Tibial nerve (tissue), 4 donors: ENCODE measurements at regions not wholly inside any gene's neighbourhood (a gene's known extent, or its start where the extent isn't known, plus 50 kb on each side); places are given as distances from the start of the nearest gene placed in this dataset.
A peak's percentile ranks its signal among the peaks of the same experiment; 100 is the strongest.

Experiments
- DNase-seq, 2 donors: peaks; one replicate each; pipeline ENCODE4 v3.0.0-alpha.2; 2019; ENCODE audit warnings: low spot score in 2 of 2
- H3K27ac ChIP-seq, 4 donors: fragments of 200-600 bp; sonication (generic) in 3 of 4; one replicate each; pipeline ENCODE4 v1.5.1; 2017 to 2019; ENCODE audit warnings: mild to moderate bottlenecking in 1 of 4
- H3K27me3 ChIP-seq, 2 donors: fragments of 200-600 bp; sonication (generic) in 1 of 2; one replicate each; pipeline versions ENCODE4 v1.5.1 to v1.6.0; 2017 to 2019
- H3K36me3 ChIP-seq, 3 donors: fragments of 200-600 bp; sonication (generic); one replicate each; pipeline ENCODE4 v1.5.1; 2018 to 2019
- H3K4me1 ChIP-seq, 4 donors: fragments of 200-600 bp; sonication (generic) in 3 of 4; one replicate each; pipeline ENCODE4 v1.5.1; 2017 to 2019
- H3K4me3 ChIP-seq, 4 donors: fragments of 200-600 bp; sonication (generic) in 3 of 4; one replicate each; pipeline ENCODE4 v1.5.1; 2017 to 2019; ENCODE audit warnings: mild to moderate bottlenecking in 1 of 4, moderate library complexity in 1 of 4
- H3K9me3 ChIP-seq, 4 donors: fragments of 200-600 bp; sonication (generic) in 3 of 4; one replicate each; pipeline ENCODE4 v1.5.1; 2017 to 2019
- CTCF ChIP-seq, 5 experiments: fragments of 200-600 bp in 3 of 5; fragments of 450-650 bp in 2 of 5; sonication (generic) in 3 of 5; IDR thresholded peaks; one replicate each; pipeline ENCODE4 v1.5.1; 2016 to 2019; ENCODE audit warnings: antibody characterized with exemption in 5 of 5, mild to moderate bottlenecking in 3 of 5, moderate library complexity in 2 of 5
- EP300 ChIP-seq, 2 donors: sonication (generic); formaldehyde crosslinking; IDR thresholded peaks; one replicate each; pipeline ENCODE4 v1.6.1; 2017; ENCODE audit warnings: antibody characterized with exemption in 2 of 2, mild to moderate bottlenecking in 1 of 2
- POLR2A ChIP-seq, 2 donors: fragments of 450-650 bp; IDR thresholded peaks; one replicate each; pipeline ENCODE4 v1.6.1; 2017; ENCODE audit warnings: antibody characterized with exemption in 2 of 2, mild to moderate bottlenecking in 2 of 2, moderate library complexity in 2 of 2
- WGBS, 2 donors: methylation state at CpG; one replicate each; pipeline ENCODE4 v1.1.5; 2018; 5-methylcytosine and 5-hydroxymethylcytosine counted together

- H3K27me3 ChIP-seq, result no peaks in the 10 kb centered on the region
- H3K4me3 ChIP-seq, result no peak overlapping the region
- H3K36me3 ChIP-seq, result no peaks in the 10 kb centered on the region
- H3K9me3 ChIP-seq, result no peaks in the 10 kb centered on the region
- TF ChIP-seq CTCF (IDR thresholded peaks at IDR 0.05) (no peak), EP300 (IDR thresholded peaks at IDR 0.05) (no peak), POLR2A (IDR thresholded peaks at IDR 0.05) (no peak)
- no peak overlapping the region for H3K27ac ChIP-seq
- WGBS, 2 donors, result 37 to 43% methylated on average over 1 of the region's 1 CpG
- H3K4me1 ChIP-seq, result no peaks in the 10 kb centered on the region
- no peak for DNase-seq
These were observed 148.3 kb upstream of the NXPH2 start for GRCh38 chr2:138928374-138929021.

- no peaks in the 10 kb centered on the region for H3K4me1 ChIP-seq
- no peak for DNase-seq
- 35 to 36% methylated on average over 2 of the region's 2 CpGs for WGBS, 2 donors
- TF ChIP-seq CTCF (IDR thresholded peaks at IDR 0.05) (peak in 2 of 5 experiments; percentile 16 to 20), POLR2A (IDR thresholded peaks at IDR 0.05) (no peak)
- no peaks in the 10 kb centered on the region for H3K27me3 ChIP-seq
- H3K9me3 ChIP-seq, result no peaks in the 10 kb centered on the region
- no peak overlapping the region for H3K27ac ChIP-seq
- no peaks in the 10 kb centered on the region for H3K36me3 ChIP-seq
- no peak overlapping the region for H3K4me3 ChIP-seq
These were observed 142.9 kb upstream of the NXPH2 start for GRCh38 chr2:138922973-138923563.

- WGBS, 2 donors, result 24 to 25% methylated on average over 4 of the region's 4 CpGs
- H3K36me3 ChIP-seq, result no peaks in the 10 kb centered on the region
These were observed 139.0 kb upstream of the NXPH2 start for GRCh38 chr2:138919120-138919747.

GRCh38 chr2:138910427-138910826 is 130.2 kb upstream of the NXPH2 start:
- TF ChIP-seq EP300 (IDR thresholded peaks at IDR 0.05), result no peak
- TF ChIP-seq POLR2A (IDR thresholded peaks at IDR 0.05), result no peak
- no peak for TF ChIP-seq CTCF (IDR thresholded peaks at IDR 0.05)
- Histone ChIP-seq H3K27ac (no peak overlapping the region), H3K36me3 (no peaks in the 10 kb centered on the region), H3K9me3 (no peaks in the 10 kb centered on the region), H3K4me1 (no peaks in the 10 kb centered on the region), H3K27me3 (no peaks in the 10 kb centered on the region), H3K4me3 (no peak overlapping the region)
- 42 to 48% methylated on average over 1 of the region's 1 CpG for WGBS, 2 donors
- DNase-seq, result no peak

More at GRCh38 chr2:138919120-138919747, 139.0 kb upstream of the NXPH2 start:
- Histone ChIP-seq H3K4me3 (no peak overlapping the region), H3K27ac (no peak overlapping the region), H3K27me3 (no peaks in the 10 kb centered on the region), H3K4me1 (no peaks in the 10 kb centered on the region), H3K9me3 (no peaks in the 10 kb centered on the region)
- DNase-seq, result no peak
- TF ChIP-seq EP300 (IDR thresholded peaks at IDR 0.05) (no peak), CTCF (IDR thresholded peaks at IDR 0.05) (no peak), POLR2A (IDR thresholded peaks at IDR 0.05) (no peak)

GRCh38 chr2:138906549-138906948 is 126.4 kb upstream of the NXPH2 start:
- Histone ChIP-seq H3K36me3 (no peaks in the 10 kb centered on the region), H3K4me1 (no peaks in the 10 kb centered on the region), H3K27me3 (no peaks in the 10 kb centered on the region), H3K9me3 (peaks cover 0 to 5% (median 0%) of the 10 kb centered on the region in 4 donors), H3K27ac (no peak overlapping the region), H3K4me3 (no peak overlapping the region)
- TF ChIP-seq EP300 (IDR thresholded peaks at IDR 0.05) (no peak), POLR2A (IDR thresholded peaks at IDR 0.05) (no peak)
- 93 to 98% methylated on average over 2 of the region's 2 CpGs for WGBS, 2 donors
- DNase-seq, result no peak
